Activated effector memory CD4-positive, alpha-beta T cell treated with anti-CD3 and anti-CD28 coated beads, Interleukin-2, amount 50 U/mL, for 16 hours (primary cell): ENCODE measurements at regions not wholly inside any gene's neighbourhood (a gene's known extent, or its start where the extent isn't known, plus 50 kb on each side); places are given as distances from the start of the nearest gene placed in this dataset.
"Not testable (repeated sequence)": the region's sequence is repeated elsewhere in the genome, so short reads cannot be mapped to it uniquely, and the experiment has no call there.

Experiments used
- DNase-seq: peaks from one replicate; pipeline ENCODE4 v3.0.0-alpha.2; 2020

- DNase-seq: peak; percentile 72
These were observed 114.8 kb upstream of the PAXBP1 start for GRCh38 chr21:32886339-32886738.

GRCh38 chr21:32887026-32887425 lies 115.5 kb upstream of the PAXBP1 start:
- DNase-seq: no peak

- no peak for DNase-seq
These were observed 117.4 kb upstream of the PAXBP1 start for GRCh38 chr21:32888971-32889370.

GRCh38 chr21:32889596-32889995 lies 118.0 kb upstream of the PAXBP1 start:
- DNase-seq: no peak

- DNase-seq: no peak
These were observed 122.8 kb upstream of the PAXBP1 start for GRCh38 chr21:32894321-32894720.

GRCh38 chr21:32900814-32901213 lies 124.9 kb upstream of the OLIG2 start:
- no peak for DNase-seq

GRCh38 chr21:32907521-32907920 lies 118.2 kb upstream of the OLIG2 start:
- DNase-seq: no peak

GRCh38 chr21:32908534-32908933 lies 117.2 kb upstream of the OLIG2 start:
- no peak for DNase-seq

- no peak for DNase-seq
These were observed 116.3 kb upstream of the OLIG2 start for GRCh38 chr21:32909393-32909792.

- no peak for DNase-seq
These were observed 111.2 kb upstream of the OLIG2 start for GRCh38 chr21:32914424-32915039.

- no peak for DNase-seq
These were observed 110.6 kb upstream of the OLIG2 start for GRCh38 chr21:32915099-32915498.

GRCh38 chr21:32916088-32916487 lies 109.6 kb upstream of the OLIG2 start:
- DNase-seq: no peak

GRCh38 chr21:32916522-32917099 lies 109.1 kb upstream of the OLIG2 start:
- no peak for DNase-seq

GRCh38 chr21:32917362-32918135 lies 108.2 kb upstream of the OLIG2 start:
- no peak for DNase-seq

- DNase-seq: no peak
These were observed 107.1 kb upstream of the OLIG2 start for GRCh38 chr21:32918478-32919120.

GRCh38 chr21:32920474-32920873 lies 105.3 kb upstream of the OLIG2 start:
- no peak for DNase-seq

- peak; percentile 79 for DNase-seq
These were observed 104.0 kb upstream of the OLIG2 start for GRCh38 chr21:32921632-32922230.

- DNase-seq: no peak
These were observed 100.6 kb upstream of the OLIG2 start for GRCh38 chr21:32925098-32925497.

- no peak for DNase-seq
These were observed 96.1 kb upstream of the OLIG2 start for GRCh38 chr21:32929633-32930038.

- DNase-seq: no peak
These were observed 95.1 kb upstream of the OLIG2 start for GRCh38 chr21:32930673-32931072.

- DNase-seq: not testable (repeated sequence)
These were observed 91.7 kb upstream of the OLIG2 start for GRCh38 chr21:32934068-32934467.

- no peak for DNase-seq
These were observed 90.9 kb upstream of the OLIG2 start for GRCh38 chr21:32934829-32935228.
